ENCODE measurements at regions not wholly inside any gene's neighbourhood (a gene's known extent, or its start where the extent isn't known, plus 50 kb on each side); places are given as distances from the start of the nearest gene placed in this dataset.
"Not testable (repeated sequence)": the region's sequence is repeated elsewhere in the genome, so short reads cannot be mapped to it uniquely, and the experiment has no call there.

GRCh38 chr2:182550234-182550633 is 123.4 kb upstream of the PDE1A start:
- DNase-seq = no peak

- DNase-seq = not testable (repeated sequence)
These were observed 125.4 kb upstream of the PDE1A start for GRCh38 chr2:182552232-182552631.

GRCh38 chr2:182552785-182553184 is 125.9 kb upstream of the PDE1A start:
- not testable (repeated sequence) for DNase-seq

- DNase-seq = no peak
These were observed 126.6 kb upstream of the PDE1A start for GRCh38 chr2:182553483-182553882.

- no peak for DNase-seq
These were observed 128.1 kb upstream of the PDE1A start for GRCh38 chr2:182554950-182555349.

- DNase-seq = no peak
These were observed 131.7 kb upstream of the PDE1A start for GRCh38 chr2:182558564-182558963.

GRCh38 chr2:182559623-182560022 is 132.8 kb upstream of the PDE1A start:
- DNase-seq = no peak

- DNase-seq = no peak
These were observed 139.2 kb upstream of the PDE1A start for GRCh38 chr2:182565911-182566567.

- no peak for DNase-seq
These were observed 142.5 kb upstream of the DNAJC10 start for GRCh38 chr2:182573553-182573952.

GRCh38 chr2:182577816-182578215 is 138.2 kb upstream of the DNAJC10 start:
- no peak for DNase-seq

- no peak for DNase-seq
These were observed 134.7 kb upstream of the DNAJC10 start for GRCh38 chr2:182581196-182581935.

- no peak for DNase-seq
These were observed 131.6 kb upstream of the DNAJC10 start for GRCh38 chr2:182584462-182584861.

- no peak for DNase-seq
These were observed 131.1 kb upstream of the DNAJC10 start for GRCh38 chr2:182585001-182585400.

- no peak for DNase-seq
These were observed 130.6 kb upstream of the DNAJC10 start for GRCh38 chr2:182585430-182585829.

GRCh38 chr2:182586426-182586825 is 129.6 kb upstream of the DNAJC10 start:
- DNase-seq = no peak

GRCh38 chr2:182587831-182588230 is 128.2 kb upstream of the DNAJC10 start:
- DNase-seq = no peak

- DNase-seq = no peak
These were observed 126.9 kb upstream of the DNAJC10 start for GRCh38 chr2:182589121-182589520.

GRCh38 chr2:182591774-182592173 is 124.3 kb upstream of the DNAJC10 start:
- no peak for DNase-seq

- no peak for DNase-seq
These were observed 123.2 kb upstream of the DNAJC10 start for GRCh38 chr2:182592691-182593393.

GRCh38 chr2:182593394-182593975 is 122.6 kb upstream of the DNAJC10 start:
- no peak for DNase-seq

- no peak for DNase-seq
These were observed 121.8 kb upstream of the DNAJC10 start for GRCh38 chr2:182594286-182594685.

- DNase-seq = no peak
These were observed 120.4 kb upstream of the DNAJC10 start for GRCh38 chr2:182595650-182596049.

- no peak for DNase-seq
These were observed 118.3 kb upstream of the DNAJC10 start for GRCh38 chr2:182597570-182598295.

All from NCI-H526 treated with DMSO at 0.1 percent for 48 hours (cell line).